Panc1 (cell line): ENCODE measurements at regions not wholly inside any gene's neighbourhood (a gene's known extent, or its start where the extent isn't known, plus 50 kb on each side); places are given as distances from the start of the nearest gene placed in this dataset.

Source experiments
- ATAC-seq: fragments of 200-7000 bp; cut with Tn5 transposase; 2 replicates; pipeline ENCODE4 v1.9.1; 2020; ENCODE audit warnings: mild to moderate bottlenecking, moderate library complexity
- BruUV-seq: library from RNA; stranded (reverse); fragments of 400-500 nt; replicated peaks from 2 replicates; lab custom pipeline; 2021; lab: Mats Ljungman, UMichigan
- CTCF ChIA-PET: fragments of 300-600 bp; sonication (Branson Sonifier 250); formaldehyde crosslinking; loops from one replicate; lab custom pipeline; 2022; ENCODE audit warnings: antibody characterized with exemption; lab: Charles Lee
- POLR2A ChIA-PET: fragments of 300-600 bp; sonication (Branson Sonifier 250); formaldehyde crosslinking; loops from one replicate; lab custom pipeline; 2022; ENCODE audit warnings: antibody characterized with exemption; lab: Charles Lee
- DNase-seq: peaks from one replicate; pipeline ENCODE4 v3.0.0-alpha.2; 2010; ENCODE audit warnings: low read depth, low spot score
- H3K27ac ChIP-seq: 2 replicates; pipeline ENCODE4 v1.5.1; 2011; ENCODE audit warnings: mild to moderate bottlenecking, low read length, inconsistent platforms
- H3K27me3 ChIP-seq: fragments of 200-500 bp; sonication (Bioruptor generic); 2 replicates; pipeline ENCODE4 v1.6.0; 2014; ENCODE audit warnings: low read length, inconsistent platforms; ENCODE audit not compliant: control insufficient read depth, insufficient read depth
- H3K36me3 ChIP-seq: fragments of 200-500 bp; sonication (Bioruptor generic); 2 replicates; pipeline ENCODE4 v1.5.1; 2014; ENCODE audit warnings: inconsistent platforms, mild to moderate bottlenecking, low read length, moderate library complexity; ENCODE audit not compliant: control insufficient read depth, insufficient read depth
- H3K4me1 ChIP-seq: 2 replicates; pipeline ENCODE4 v1.5.1; 2011; ENCODE audit warnings: inconsistent platforms, mild to moderate bottlenecking, low read length, moderate library complexity; ENCODE audit not compliant: control insufficient read depth, insufficient read depth
- H3K4me3 ChIP-seq, 2 experiments: 2 replicates each; pipeline ENCODE4 v1.5.1; 2011 to 2012; ENCODE audit warnings: low read depth in 2 of 2, low read length in 2 of 2, mild to moderate bottlenecking in 2 of 2, inconsistent platforms in 1 of 2, moderate library complexity in 1 of 2
- H3K9me3 ChIP-seq: fragments of 200-500 bp; sonication (Bioruptor generic); 2 replicates; pipeline ENCODE4 v1.5.1; 2014; ENCODE audit warnings: low read depth, mild to moderate bottlenecking, inconsistent platforms, low read length, moderate library complexity; ENCODE audit not compliant: control insufficient read depth, insufficient read depth
- CTCF ChIP-seq: fragments of 450-650 bp; IDR thresholded peaks from 2 replicates; pipeline ENCODE4 v1.5.1; 2017; ENCODE audit warnings: mild to moderate bottlenecking
- POLR2AphosphoS5 ChIP-seq: IDR thresholded peaks from 2 replicates; pipeline ENCODE4 v1.6.1; 2012; ENCODE audit warnings: mild to moderate bottlenecking, low read depth, low read length, moderate library complexity
- REST ChIP-seq, 2 experiments: IDR thresholded peaks; 2 replicates each; pipeline ENCODE4 v1.6.1; 2011 to 2012; ENCODE audit warnings: low read depth in 2 of 2, control low read depth in 1 of 2, low read length in 1 of 2, mild to moderate bottlenecking in 1 of 2, moderate library complexity in 1 of 2; ENCODE audit not compliant: insufficient read depth in 1 of 2
- SIN3A ChIP-seq: IDR thresholded peaks from 2 replicates; pipeline ENCODE4 v1.6.1; 2012; ENCODE audit warnings: low read depth, mild to moderate bottlenecking, low read length, moderate library complexity, borderline replicate concordance; ENCODE audit not compliant: insufficient read depth
- TCF7L2 ChIP-seq: IDR thresholded peaks from 2 replicates; pipeline ENCODE4 v1.6.1; 2011; ENCODE audit warnings: mild to moderate bottlenecking, low read depth, low read length, inconsistent platforms
- in situ Hi-C: cut with HindIII; loops from 2 replicates; pipeline ENCODE4 v1.10.0; 2016; ENCODE audit warnings: low sequenced_read_pairs, low pct_unique_long_range_greater_than_20kb
- intact Hi-C: fragments of 100-400 bp; cut with micrococcal nuclease; formaldehyde crosslinking; loops from one replicate; pipeline ENCODE4 v1.10.0; 2022; ENCODE audit not compliant: unreplicated experiment

- H3K9me3 ChIP-seq: no peaks in the 10 kb centered on the region; the same call in 1 of the 2 replicates
- BruUV-seq: no TSS peak
- TF ChIP-seq CTCF (no peak), SIN3A (no peak), TCF7L2 (no peak), POLR2AphosphoS5 (no peak), REST (IDR thresholded peaks at IDR 0.05; ENCODE audit: insufficient read depth in 1 of 2, low read depth in 2 of 2, low read length in 1 of 2) (no peak)
- intact Hi-C loops (no loop called here), in situ Hi-C loops (no loop called here)
- no peaks in the 10 kb centered on the region for H3K4me1 ChIP-seq
- POLR2A ChIA-PET: no interaction called here
- H3K36me3 ChIP-seq: no peaks in the 10 kb centered on the region
- H3K4me3 ChIP-seq: no peak overlapping the region
- no peaks in the 10 kb centered on the region for H3K27me3 ChIP-seq
- ATAC-seq (no peak), DNase-seq (no peak)
- no peak overlapping the region for H3K27ac ChIP-seq
- CTCF ChIA-PET: no interaction called here
Observed at GRCh38 chr3:109920749-109921148, 583.4 kb upstream of the DPPA4 start.

- ATAC-seq: no peak
- no peak for TF ChIP-seq TCF7L2
- no peak for TF ChIP-seq REST (IDR thresholded peaks at IDR 0.05; ENCODE audit: insufficient read depth in 1 of 2, low read depth in 2 of 2, low read length in 1 of 2)
- TF ChIP-seq POLR2AphosphoS5: no peak
- TF ChIP-seq CTCF: no peak
- TF ChIP-seq SIN3A: no peak
- Histone ChIP-seq H3K27ac (no peak overlapping the region), H3K4me1 (no peaks in the 10 kb centered on the region), H3K4me3 (no peak overlapping the region), H3K27me3 (no peaks in the 10 kb centered on the region), H3K36me3 (no peaks in the 10 kb centered on the region), H3K9me3 (no peaks in the 10 kb centered on the region; the same call in 1 of the 2 replicates)
- POLR2A ChIA-PET: no interaction called here
- in situ Hi-C loops: no loop called here
- intact Hi-C loops: no loop called here
- no peak for DNase-seq
- no TSS peak for BruUV-seq
- CTCF ChIA-PET: no interaction called here
Observed at GRCh38 chr3:109921509-109921908, 584.2 kb upstream of the DPPA4 start.
